GM21390 (cell line): ENCODE measurements at regions not wholly inside any gene's neighbourhood (a gene's known extent, or its start where the extent isn't known, plus 50 kb on each side); places are given as distances from the start of the nearest gene placed in this dataset.
A peak's percentile ranks its signal among the peaks of the same experiment; 100 is the strongest.
"Not testable (repeated sequence)": the region's sequence is repeated elsewhere in the genome, so short reads cannot be mapped to it uniquely, and the experiment has no call there.

Source experiments
- ATAC-seq: cut with Tn5 transposase; IDR thresholded peaks from one replicate; pipeline ENCODE4 v1.9.1; 2021; ENCODE audit not compliant: unreplicated experiment

GRCh38 chr6:144528743-144529425 lies 243.7 kb downstream of the UTRN start:
- ATAC-seq = no peak

DNA sequence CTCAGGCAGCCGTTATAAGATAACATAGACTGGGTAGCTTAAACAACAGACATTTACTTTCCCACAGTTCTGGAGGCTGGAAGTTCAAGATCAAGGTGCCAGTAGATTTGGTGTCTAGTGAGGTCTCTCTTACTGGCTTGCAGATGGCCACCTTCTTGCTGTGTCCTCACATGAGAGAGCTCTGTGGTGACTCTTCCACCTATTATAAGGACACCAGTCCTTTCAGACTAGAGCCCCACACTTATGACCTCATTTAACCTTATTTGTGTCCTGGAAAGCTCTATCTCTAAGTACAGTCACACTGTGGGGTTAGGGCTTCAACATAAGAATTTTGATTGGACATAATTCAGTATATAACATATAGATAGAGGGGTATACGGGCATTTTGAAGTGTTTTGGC lies 245.0 kb downstream of the UTRN start:
- no peak for ATAC-seq

- ATAC-seq = not testable (repeated sequence)
Observed at GRCh38 chr6:144532238-144532637, 247.1 kb downstream of the UTRN start.

DNA sequence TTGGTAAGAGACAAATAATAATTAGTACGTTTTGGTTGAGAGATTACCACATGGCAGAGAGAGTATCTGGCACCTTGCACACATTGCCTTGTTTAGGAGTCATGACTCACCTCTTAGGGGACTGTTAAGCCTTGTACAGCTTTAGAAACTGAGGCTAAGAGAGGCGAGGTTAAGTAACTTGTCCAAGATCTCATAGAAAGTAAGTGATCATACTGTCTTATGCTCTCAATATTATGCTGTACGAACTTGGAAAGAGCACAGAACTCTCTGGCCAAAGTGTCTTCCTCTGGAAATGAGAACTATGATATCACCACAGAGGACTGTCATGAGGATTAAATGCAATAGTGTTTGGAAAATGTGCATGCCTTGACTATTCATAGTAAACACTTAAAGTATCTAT lies 249.0 kb downstream of the UTRN start:
- ATAC-seq = no peak

DNA sequence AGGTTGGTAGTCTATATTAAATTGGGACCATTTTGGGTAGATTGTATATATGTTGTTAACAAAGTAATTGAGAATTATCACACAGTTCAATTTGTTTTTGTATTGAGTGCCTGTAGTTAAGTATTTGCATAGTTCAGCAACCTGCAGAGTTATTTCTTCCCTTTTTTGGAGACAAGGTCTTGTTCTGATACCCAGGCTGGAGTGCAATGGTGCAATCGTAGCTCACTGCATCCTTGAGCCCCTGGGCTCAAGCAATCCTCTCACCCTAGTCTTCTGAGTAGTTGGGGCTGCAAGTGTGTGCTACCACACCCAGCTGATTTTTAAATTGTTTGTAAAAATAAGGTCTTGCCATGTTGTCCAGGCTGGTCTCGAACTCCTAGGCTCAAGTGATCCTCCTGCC lies 250.5 kb downstream of the UTRN start:
- peak; percentile 51 for ATAC-seq

DNA sequence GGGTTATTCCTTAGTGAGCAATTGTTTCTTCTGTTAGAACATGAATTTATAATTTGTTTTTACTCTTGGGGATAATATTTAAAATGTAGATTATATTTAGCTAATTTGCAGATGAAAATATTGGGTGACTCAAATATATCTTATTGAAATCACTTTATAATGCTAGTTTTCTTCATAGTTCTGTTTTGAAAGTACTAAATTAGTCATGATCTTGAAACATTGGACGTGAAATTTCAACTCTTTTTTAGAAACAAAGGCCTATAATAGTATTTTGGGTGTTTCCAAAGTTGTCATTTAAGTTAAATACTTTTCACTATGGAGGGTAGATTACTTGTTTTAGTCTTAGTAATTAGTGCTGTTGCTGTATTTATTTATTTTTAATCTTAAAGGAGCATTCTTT lies 250.9 kb downstream of the UTRN start:
- ATAC-seq = peak; percentile 21

DNA sequence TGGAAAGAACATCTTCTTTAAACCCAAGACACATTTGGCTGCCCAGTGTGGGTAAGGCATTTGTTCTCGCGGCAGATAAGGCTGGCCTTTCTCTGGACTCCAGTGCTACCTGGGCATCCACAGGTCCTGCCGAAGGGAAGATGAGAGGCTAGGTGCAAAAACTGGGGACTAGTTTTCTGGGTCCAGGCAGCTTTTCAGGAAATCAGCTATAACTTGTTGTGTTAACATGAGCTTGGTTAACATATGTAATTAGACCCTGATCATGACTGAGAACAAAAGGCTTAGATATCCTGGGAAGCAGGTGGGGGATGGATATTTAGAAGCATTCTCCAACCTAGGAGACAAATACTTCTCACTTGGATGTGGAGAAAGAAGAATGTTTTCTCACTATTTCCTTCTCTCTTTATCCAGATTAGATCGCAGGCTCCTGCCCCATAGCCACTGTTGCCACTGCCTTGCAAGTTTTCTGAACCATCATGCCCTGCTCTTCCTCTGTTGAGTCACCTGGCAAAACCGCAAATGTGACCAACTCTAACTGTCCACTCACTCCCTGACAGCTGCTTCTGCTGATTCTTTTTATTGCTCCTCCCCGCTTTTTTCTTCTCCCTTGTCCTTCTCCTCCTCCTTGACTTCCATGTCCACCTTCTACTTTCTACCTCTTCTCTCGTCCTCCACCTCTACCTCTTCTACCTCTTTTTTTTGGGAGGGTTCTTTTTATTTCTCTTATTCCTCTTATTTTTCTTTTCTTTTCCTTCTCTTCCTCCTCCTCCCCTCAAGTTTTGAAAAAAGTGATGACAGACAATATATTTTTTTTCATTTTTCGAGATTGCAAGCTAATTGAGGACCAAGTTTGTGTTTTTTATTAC lies 258.1 kb downstream of the UTRN start:
- no peak for ATAC-seq

GRCh38 chr6:144544266-144544830 lies 259.2 kb downstream of the UTRN start:
- no peak for ATAC-seq

DNA sequence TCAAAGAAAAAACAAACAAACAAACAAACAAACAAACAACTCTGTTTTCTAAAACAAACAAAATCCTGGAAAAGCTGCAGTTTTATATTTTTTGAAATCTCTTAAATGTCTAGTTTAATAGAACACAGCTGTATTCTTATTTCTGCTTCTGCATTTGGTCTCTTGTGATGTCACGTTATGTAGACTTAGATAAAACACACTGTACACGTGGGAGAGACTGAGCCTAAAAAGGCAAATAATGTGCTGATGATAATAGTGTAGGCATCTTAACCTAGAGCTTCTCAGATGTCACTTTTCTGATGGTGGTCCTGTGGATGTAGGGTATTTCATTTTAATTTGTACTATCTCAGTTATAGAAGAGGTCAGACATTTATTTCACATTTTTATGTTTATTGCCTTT lies 261.7 kb downstream of the UTRN start:
- ATAC-seq = no peak

GRCh38 chr6:144547409-144547808 lies 262.3 kb downstream of the UTRN start:
- ATAC-seq = no peak

DNA sequence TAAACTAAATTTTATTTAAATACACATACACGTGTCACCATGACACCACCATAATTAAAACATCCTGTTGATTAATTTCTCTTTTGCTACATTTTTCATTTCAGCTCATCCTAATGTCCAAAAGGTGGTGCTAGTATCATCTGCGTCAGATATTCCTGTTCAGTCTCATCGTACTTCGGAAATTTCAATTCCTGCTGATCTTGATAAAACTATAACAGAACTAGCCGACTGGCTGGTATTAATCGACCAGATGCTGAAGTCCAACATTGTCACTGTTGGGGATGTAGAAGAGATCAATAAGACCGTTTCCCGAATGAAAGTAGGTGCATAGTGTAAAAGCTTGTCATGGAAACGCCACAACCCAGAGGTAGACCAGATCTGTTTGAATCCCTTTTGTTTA lies 263.4 kb downstream of the UTRN start:
- ATAC-seq = no peak

DNA sequence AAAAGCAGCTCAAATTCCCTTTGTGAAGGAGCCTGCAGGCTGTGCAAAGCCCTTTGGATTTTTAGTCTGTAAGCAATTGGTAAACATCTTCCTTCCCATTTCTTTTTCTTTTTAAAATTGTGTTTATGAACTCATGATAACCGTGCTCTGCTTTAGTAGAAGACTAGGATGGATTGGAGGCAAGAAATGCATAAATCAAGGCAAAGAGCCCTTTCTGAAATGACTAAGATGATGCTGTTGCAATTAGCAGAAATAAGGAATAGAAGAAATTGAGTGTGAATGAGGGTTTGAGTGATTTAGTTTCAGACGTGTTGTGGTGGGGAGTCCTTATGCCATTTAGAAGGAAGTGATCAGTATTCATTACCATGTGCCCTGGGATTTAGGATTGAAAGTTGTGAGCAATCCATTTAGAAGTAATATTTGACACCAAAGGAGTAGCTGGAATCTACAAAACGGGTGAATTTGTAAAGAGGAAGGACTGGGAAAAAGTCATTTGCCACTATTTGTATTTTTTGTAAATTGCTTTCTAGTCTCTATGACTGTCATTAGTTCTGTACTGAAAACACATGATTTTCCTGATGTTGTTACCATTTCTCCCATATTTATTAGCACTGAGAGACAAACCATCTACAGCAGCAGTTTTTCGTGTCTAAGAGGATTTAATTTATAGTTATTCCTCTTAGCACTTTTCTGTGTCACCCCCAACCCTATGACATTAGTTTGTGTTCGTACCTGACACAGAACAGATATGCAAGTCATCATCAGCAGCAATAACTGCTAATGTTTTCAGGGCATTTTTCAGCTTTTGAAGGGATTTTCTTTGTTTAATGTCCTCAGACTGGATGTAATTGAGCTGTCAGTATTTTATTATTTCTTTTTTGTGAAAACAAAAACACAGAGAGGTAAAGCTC lies 265.0 kb downstream of the UTRN start:
- ATAC-seq = no peak

DNA sequence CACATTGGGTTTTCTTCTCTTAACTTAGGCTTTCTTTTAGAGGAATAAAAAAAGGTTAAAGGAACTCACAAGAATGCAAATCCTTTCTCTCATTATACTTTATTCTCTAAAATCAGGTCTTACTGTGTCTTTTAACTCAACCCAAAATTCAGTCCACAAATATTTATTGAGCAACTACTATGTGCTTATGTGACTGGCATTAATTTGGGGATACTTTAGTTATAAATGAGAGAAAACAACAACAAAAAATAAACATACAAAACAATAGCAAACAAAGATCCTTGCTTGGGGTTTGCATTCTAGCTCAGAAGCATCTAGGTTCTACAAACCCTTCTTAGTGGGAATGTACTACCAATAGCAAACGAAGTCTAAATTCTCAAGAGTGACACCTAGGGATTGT lies 266.2 kb downstream of the UTRN start:
- no peak for ATAC-seq

DNA sequence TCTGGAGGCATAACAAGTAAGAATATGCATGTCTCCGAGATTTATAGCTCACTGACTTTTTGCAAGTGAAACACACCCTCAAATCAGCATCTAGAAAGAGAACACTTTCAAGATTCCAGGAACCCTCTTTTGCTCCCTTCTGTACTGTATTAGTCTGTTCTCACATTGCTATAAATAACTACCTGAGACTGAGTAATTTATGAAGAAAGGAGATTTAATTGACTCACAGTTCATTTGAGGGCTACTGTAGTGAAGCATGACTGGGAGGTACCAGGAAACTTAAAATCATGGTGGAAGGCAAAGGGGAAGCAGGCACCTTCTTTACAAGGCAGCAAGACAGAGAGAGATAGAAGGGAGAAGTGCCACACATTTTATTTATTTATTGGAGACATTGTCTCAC lies 269.9 kb downstream of the UTRN start:
- ATAC-seq = no peak

DNA sequence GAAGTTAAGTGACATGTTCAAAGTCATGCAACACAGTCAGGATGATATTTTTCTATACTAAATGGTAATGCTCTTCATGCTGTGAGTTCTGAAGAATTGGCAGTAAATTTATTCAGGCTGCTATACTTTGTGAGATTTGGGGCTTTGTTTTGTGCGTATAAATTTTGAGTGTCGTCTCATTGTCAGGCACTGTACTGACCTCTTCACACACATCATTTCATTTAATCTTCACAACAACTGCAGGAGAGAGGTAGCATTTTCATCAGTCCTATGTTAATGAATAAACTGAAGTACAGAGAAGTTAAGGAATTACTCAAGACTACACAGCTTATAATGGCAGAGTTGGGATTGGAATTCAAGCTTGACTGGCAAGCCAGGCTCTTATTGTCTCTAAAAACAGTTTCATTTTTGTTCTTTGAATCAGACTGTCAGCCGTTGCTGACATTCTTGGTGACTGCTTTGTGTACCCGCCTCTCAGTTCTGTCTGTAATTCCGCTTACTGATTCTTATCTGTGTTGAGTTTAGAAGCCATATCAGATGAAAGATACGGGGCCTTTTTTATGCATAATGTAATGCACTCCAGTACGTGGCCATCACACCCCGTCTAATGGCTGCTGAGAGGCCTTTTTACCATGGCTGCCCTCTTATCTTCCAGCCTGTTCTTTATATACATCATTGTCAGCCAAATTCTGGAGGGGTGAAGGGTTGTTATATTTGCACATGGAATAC lies 274.9 kb downstream of the UTRN start:
- ATAC-seq = no peak

DNA sequence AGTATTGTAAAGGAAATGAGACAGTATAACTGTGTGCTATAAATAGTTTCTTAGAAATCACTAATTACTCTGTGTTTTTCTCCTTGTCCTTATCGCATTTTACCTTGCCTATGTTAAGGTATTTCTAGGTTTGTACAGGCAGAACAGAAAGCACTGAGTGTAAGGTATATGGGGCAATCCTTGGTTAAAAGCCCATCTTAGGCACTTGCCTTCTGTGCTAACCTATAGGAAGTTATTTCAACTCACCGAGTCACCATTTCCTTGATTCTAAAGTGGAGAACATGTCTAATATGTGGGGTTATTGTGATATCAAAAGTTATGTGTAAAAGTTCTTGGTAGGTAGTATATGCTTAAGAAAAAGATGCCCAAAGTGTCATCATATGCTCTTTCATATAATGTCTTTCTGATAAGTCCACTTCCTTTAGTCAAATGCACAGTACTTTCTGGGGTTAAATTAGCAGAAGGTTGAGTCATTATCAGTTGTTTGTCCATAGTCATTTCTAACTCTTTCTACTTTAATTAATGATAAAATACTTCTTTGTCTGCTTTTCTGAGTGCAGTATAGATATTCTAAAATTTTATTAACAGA lies 276.4 kb downstream of the UTRN start:
- no peak for ATAC-seq

- ATAC-seq = no peak
Observed at GRCh38 chr6:144564202-144564601, 279.1 kb downstream of the UTRN start.

- no peak for ATAC-seq
Observed at GRCh38 chr6:144566868-144567615, 281.9 kb downstream of the UTRN start.

- no peak for ATAC-seq
Observed at GRCh38 chr6:144568241-144568640, 283.1 kb downstream of the UTRN start.
